Stimulated activated CD8-positive, alpha-beta memory T cell treated with anti-CD3 and anti-CD28 coated beads, Interleukin-12 subunit alpha, Interleukin-12 subunit beta, amount 100 ng/mL, for 1 hour (primary cell): ENCODE measurements at regions not wholly inside any gene's neighbourhood (a gene's known extent, or its start where the extent isn't known, plus 50 kb on each side); places are given as distances from the start of the nearest gene placed in this dataset.

Experiments
- DNase-seq: peaks from one replicate; pipeline ENCODE4 v3.0.0-alpha.2; 2020; ENCODE audit warnings: low read depth

DNA sequence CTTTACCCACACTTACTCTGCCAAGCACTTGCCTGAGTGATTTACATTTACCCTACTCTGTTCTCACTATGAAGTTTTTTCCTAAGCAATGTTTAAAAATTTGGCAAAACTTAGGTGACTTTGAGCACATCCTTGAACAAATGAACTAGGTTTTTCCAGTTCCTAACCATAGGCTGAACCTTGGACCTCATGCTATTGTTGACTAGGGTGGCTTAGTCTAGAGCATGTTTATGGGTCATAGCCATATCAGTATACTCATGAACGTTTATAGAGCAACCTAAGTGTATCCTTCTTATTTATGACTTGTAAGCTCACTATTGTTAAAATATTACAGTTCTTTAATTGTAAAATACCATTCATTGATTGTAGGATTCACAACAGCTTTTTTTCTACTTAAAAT, 85.0 kb upstream of the KRR1 start:
- no peak for DNase-seq

DNA sequence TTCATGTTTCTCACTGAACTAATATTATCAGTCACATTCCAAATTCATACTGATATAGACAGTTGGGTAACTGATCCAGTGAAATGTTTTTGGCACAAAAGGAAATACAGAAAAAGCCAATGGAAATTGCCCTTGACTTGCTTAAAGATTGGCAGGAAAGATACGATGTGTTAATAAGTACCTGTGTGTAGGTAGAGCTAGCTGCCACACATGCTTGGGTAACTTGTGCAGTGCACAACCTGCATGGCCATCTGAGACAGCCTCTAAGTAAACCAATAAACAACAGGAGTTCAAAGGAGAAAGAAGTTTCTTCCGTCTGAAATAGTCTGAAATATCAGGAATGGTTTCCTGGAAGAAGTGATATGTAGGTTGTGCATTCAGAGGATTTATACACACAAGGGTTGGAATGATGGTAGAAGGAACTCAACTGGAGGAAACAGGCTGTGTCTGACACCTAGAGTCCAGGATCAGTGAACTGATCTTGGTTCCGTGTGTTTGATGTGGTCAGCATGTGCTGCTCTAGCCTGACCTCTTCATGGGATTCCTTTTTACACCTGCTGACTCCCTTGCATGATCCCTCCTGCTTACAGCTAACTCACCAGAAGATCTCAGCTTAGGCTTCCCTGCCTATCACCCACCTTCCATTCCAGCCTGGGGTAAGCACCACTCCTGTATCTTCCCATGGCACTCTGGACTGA, 81.4 kb upstream of the KRR1 start:
- DNase-seq = no peak

DNA sequence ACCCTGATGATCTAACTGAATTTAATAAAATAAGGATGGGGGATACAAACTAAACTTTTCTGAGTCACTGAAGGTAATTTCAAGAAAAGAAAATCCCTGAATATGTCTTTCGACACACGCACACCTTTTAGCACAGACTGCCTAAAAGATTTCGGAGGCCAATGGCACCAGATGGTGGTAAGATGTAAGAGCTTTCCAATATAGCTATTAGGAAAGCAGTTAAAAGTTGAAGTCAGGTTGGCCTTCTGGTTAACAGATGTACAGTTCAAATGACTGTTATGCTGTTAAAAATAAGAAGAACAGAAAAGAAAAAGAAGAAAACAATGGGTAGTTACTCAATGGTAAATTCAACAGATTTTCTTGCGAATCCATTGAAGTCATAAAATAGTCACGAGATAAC, 80.7 kb upstream of the KRR1 start:
- DNase-seq = no peak

GRCh38 chr12:75591628-75592027, 80.2 kb upstream of the KRR1 start:
- DNase-seq = no peak

DNA sequence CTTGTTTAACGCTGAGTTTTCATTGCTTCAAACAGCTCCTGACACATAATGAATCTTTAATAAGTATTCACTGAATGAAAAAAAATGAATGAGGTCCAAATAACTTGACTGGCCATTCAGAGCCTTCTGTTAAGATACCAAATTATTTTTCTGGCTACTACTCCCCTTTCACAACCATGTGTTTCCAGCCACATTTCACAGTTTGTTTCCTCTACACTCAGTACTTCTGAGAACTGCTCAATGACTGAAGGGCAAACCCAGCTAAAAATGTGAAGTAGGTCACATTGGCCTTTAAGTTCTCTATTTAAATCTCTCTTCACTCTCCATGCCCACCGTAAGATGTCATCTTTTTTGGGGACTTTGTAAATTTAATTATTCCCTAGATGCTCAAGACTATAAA, 78.4 kb upstream of the KRR1 start:
- no peak for DNase-seq

GRCh38 chr12:75587340-75588106, 76.1 kb upstream of the KRR1 start:
- no peak for DNase-seq

- no peak for DNase-seq
Observed at GRCh38 chr12:75585330-75585729, 73.9 kb upstream of the KRR1 start.

GRCh38 chr12:75583355-75583754, 71.9 kb upstream of the KRR1 start:
- DNase-seq = no peak

- no peak for DNase-seq
Observed at GRCh38 chr12:75581515-75581914, 70.1 kb upstream of the KRR1 start.

DNA sequence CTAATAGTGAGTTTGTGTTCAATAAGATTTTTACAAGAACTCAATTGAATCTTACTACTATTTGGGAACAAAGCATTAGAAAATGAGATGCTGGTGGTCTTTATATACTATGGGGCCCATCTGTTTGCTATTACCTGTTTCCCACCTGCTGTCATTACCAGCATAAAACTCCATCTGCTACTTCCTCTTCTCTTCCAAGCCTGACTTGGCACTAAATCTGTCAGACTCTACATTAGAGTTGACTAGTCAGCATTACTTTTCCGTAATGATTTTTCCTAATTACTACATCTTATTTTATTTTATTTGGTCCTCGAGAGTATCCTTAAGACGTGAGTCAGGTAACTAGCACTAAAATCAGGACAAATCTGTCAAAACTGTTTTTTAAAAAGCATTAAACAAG, 68.1 kb upstream of the KRR1 start:
- no peak for DNase-seq

- DNase-seq = no peak
Observed at GRCh38 chr12:75578546-75578945, 67.1 kb upstream of the KRR1 start.

GRCh38 chr12:75577812-75578211, 66.4 kb upstream of the KRR1 start:
- DNase-seq = no peak

DNA sequence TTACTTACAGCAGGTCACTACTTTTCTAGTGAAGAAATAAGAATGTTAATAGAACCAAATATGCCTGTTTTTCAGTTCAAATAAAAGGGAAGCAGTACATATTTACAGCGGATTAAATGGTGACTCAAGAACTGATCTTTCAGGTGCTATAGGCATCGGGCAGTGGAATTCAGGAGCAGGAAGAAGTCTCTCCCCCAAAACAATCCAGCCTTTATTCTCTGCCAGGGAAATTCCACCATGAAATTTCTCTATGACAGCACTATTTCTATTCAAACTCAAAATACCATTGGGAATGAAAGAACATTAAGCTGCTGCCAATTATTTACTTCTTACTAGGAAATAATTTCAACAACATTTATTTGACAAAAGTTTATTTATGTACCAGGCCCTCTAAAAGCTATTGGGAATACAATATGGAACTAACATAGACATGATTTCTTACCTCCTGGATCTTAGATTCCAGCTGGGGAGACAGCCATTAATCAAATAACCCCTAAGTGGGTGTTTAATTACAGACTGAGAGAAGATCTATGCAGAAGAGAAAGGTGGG, 60.3 kb upstream of the KRR1 start:
- no peak for DNase-seq

DNA sequence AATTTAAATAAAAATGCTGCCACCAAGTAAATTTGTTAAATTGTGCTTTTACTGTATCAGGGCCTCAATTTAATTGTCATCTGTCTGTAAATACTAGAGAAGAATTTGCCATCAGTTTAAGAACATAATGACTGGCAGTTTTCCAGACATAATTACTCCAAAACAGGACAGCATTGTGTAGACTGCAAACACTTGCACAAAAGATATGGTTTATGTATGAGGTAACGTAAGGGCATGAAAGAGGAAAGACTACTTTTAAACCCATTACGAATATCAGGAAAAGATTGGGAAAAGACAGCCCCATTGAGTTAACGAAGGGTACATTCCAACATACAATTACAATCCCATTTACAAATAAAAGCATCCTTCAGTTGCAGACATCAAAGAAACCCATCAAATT, 59.8 kb upstream of the KRR1 start:
- no peak for DNase-seq

GRCh38 chr12:75568801-75569200, 57.4 kb upstream of the KRR1 start:
- no peak for DNase-seq

DNA sequence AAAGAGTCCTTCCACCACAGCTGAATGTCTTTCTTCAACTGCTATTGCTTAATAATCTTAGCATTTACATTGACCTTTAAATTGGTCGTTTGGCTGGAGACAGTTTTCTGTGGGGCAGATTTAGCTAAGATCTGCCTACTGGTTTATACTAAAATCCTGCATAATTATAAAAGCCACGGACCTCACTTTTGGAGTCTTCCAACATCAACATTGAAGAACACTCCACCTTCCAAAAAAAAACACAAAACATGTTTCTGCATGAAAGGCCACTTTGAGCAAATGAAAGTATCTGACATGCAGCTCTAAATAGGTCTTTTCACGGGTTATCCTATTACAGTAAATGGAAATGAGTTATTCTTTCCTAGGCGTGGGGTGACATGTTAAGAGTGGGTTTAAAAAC, 57.0 kb upstream of the KRR1 start:
- no peak for DNase-seq

GRCh38 chr12:75565795-75566194, 54.4 kb upstream of the KRR1 start:
- DNase-seq = no peak

DNA sequence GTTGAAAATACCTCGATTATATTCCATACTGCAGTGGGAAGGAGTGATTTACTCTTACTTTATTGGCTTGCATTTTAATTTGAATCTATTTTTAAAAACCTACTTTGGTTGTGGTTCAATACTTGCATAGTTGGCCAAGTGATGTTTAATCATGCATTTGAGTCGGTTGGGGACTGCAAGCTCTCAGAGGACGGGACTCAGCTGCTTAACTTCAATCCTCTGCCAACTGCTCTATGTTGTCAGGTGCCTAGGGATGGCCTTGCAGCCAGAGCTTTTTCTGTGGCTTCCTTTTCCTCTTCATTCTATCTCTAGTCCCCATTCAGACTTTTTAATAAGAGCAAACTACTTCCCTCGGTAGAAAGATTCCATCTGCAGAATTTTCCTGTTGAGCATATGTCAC, 53.4 kb upstream of the KRR1 start:
- DNase-seq = no peak

DNA sequence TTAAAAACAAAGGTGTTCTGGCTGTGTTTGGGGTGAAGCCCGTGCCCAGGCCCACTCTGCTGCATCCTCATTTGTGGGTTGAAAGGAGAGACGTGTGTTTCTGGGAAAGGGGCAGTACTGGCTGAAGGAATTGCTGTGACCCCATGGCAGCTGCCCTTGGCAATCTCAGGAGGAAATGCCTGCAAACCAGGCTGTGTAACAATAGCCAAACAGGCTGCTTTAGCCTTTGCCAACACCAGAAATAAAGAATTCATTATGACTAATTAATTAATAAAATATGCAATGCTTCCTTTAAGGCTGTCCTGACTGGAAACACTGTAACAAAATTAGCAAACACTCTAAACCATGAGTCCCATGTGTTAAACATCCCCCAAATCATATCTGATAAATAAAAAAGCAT, 53.0 kb upstream of the KRR1 start:
- DNase-seq = no peak

GRCh38 chr12:75563351-75563750, 51.9 kb upstream of the KRR1 start:
- no peak for DNase-seq

GRCh38 chr12:75561921-75562320, 50.5 kb upstream of the KRR1 start:
- DNase-seq = no peak
